NCI-H1417 treated with DMSO at 0.1 percent for 48 hours (cell line): ENCODE measurements at regions not wholly inside any gene's neighbourhood (a gene's known extent, or its start where the extent isn't known, plus 50 kb on each side); places are given as distances from the start of the nearest gene placed in this dataset.
"Not testable (repeated sequence)": the region's sequence is repeated elsewhere in the genome, so short reads cannot be mapped to it uniquely, and the experiment has no call there.

ENCODE experiments used
- DNase-seq: peaks from one replicate; lab custom pipeline; 2025; lab: John Stamatoyannopoulos, UW

- DNase-seq = no peak
Measured at GRCh38 chr5:82605441-82605973, 327.4 kb upstream of the RPS23 start.

GRCh38 chr5:82603033-82603987 is 325.2 kb upstream of the RPS23 start:
- DNase-seq = no peak

GRCh38 chr5:82601861-82602260 is 323.7 kb upstream of the RPS23 start:
- no peak for DNase-seq

GRCh38 chr5:82601077-82601476 is 322.9 kb upstream of the RPS23 start:
- DNase-seq = no peak

GRCh38 chr5:82599692-82600091 is 321.5 kb upstream of the RPS23 start:
- no peak for DNase-seq

- no peak for DNase-seq
Measured at GRCh38 chr5:82599030-82599429, 320.9 kb upstream of the RPS23 start.

- DNase-seq = no peak
Measured at GRCh38 chr5:82597437-82597836, 319.3 kb upstream of the RPS23 start.

GRCh38 chr5:82596451-82596850 is 318.3 kb upstream of the RPS23 start:
- DNase-seq = no peak

- DNase-seq = peak; percentile 23
Measured at GRCh38 chr5:82595113-82595512, 317.0 kb upstream of the RPS23 start.

GRCh38 chr5:82594097-82594496 is 315.9 kb upstream of the RPS23 start:
- DNase-seq = no peak

- DNase-seq = no peak
Measured at GRCh38 chr5:82593481-82593880, 315.3 kb upstream of the RPS23 start.

GRCh38 chr5:82591021-82591515 is 312.9 kb upstream of the RPS23 start:
- no peak for DNase-seq

GRCh38 chr5:82590112-82590511 is 312.0 kb upstream of the RPS23 start:
- no peak for DNase-seq

- no peak for DNase-seq
Measured at GRCh38 chr5:82586661-82587310, 308.6 kb upstream of the RPS23 start.

GRCh38 chr5:82586181-82586580 is 308.0 kb upstream of the RPS23 start:
- DNase-seq = no peak

- DNase-seq = no peak
Measured at GRCh38 chr5:82584631-82585030, 306.5 kb upstream of the RPS23 start.

- not testable (repeated sequence) for DNase-seq
Measured at GRCh38 chr5:82583331-82583730, 305.2 kb upstream of the RPS23 start.

GRCh38 chr5:82564963-82565362 is 286.8 kb upstream of the RPS23 start:
- DNase-seq = no peak

GRCh38 chr5:82563745-82564144 is 285.6 kb upstream of the RPS23 start:
- DNase-seq = no peak

- DNase-seq = no peak
Measured at GRCh38 chr5:82562696-82563240, 284.6 kb upstream of the RPS23 start.

GRCh38 chr5:82561797-82562196 is 283.6 kb upstream of the RPS23 start:
- no peak for DNase-seq

- no peak for DNase-seq
Measured at GRCh38 chr5:82560969-82561368, 282.8 kb upstream of the RPS23 start.

GRCh38 chr5:82560561-82560960 is 282.4 kb upstream of the RPS23 start:
- no peak for DNase-seq
